Cardiac fibroblast (primary cell): ENCODE measurements at regions not wholly inside any gene's neighbourhood (a gene's known extent, or its start where the extent isn't known, plus 50 kb on each side); places are given as distances from the start of the nearest gene placed in this dataset.

Source experiments
- DNase-seq, 2 donors: peaks; one replicate each; pipeline versions ENCODE4 v3.0.0 to v3.0.0-alpha.2; 2010; ENCODE audit warnings: low read depth in 2 of 2
- H3K4me3 ChIP-seq, 2 donors: replicated peaks in 1 of 2; 1 replicate in 1 of 2; 2 replicates in 1 of 2; pipeline ENCODE4 v1.5.1; 2011; ENCODE audit warnings: low read depth in 2 of 2, low read length in 2 of 2, mild to moderate bottlenecking in 2 of 2, moderate library complexity in 1 of 2
- CTCF ChIP-seq: IDR thresholded peaks from one replicate; pipeline ENCODE4 v1.5.1; 2011; ENCODE audit warnings: low read depth, mild to moderate bottlenecking, low read length, inconsistent platforms

GRCh38 chr4:161101881-161102280 lies 1061.9 kb downstream of the FSTL5 start:
- no peak for TF ChIP-seq CTCF
- no peak for DNase-seq
- no peak overlapping the region for H3K4me3 ChIP-seq

DNA sequence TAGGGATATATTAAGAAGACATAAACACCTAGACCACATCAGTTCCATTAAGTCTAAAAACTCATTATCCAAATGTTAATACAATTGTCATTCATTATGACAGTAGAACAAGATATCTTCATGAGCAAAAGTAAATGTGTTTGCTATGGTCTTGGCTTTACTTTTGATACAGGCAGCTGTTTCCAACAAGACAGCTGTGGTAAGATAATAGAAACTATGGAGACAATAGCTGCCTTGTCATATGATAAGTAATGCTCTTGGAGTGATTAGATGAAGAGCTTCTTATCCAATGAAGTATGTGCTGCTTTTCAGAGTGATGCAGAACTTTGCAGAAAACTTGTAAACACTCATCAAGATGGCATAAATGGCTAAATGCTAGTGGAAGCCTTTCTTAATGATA lies 1066.0 kb downstream of the FSTL5 start:
- TF ChIP-seq CTCF, result no peak
- DNase-seq, result no peak
- no peak overlapping the region for H3K4me3 ChIP-seq

GRCh38 chr4:161061046-161061445 lies 1102.8 kb downstream of the FSTL5 start:
- no peak for TF ChIP-seq CTCF
- no peak for DNase-seq
- H3K4me3 ChIP-seq, result no peak overlapping the region
